ENCODE measurements at regions not wholly inside any gene's neighbourhood (a gene's known extent, or its start where the extent isn't known, plus 50 kb on each side); places are given as distances from the start of the nearest gene placed in this dataset.

DNA sequence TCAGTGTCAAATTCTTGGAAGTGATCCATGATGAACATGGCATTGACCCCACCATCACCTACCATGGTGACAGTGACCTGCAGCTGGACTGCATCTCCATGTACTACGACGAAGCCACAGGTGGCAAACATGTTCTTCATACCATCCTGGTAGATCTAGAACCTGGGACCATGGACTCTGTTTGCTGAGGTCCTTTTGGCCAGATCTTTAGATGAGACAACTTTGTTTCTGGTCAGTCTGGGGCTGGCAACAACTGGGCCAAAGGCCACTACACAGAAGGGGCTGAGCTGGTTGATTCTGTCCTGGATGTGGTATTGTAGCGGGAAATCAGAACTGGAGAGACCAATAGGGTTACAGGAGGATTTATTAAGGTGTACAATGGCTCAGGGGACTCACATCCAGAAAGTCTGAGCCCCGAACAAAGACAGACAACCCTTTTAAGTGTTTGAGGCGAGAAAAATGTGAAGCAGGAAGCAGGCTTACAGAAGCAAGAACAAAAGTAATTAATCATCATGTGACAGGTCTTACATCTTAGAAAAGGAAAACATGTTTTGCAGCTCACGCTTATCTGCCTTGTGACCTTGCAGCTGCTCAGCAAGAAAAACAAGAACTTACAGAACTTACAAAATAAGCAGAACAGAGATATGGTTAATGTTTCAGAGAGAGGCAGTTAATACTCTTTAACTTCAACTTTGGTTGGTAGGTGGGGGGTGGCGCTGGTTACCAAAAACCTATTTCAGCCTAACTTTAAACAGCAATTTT lies 58.8 kb upstream of the MOCS1 start:
- DNase-seq (ENCODE audit: low spot score), result no peak
